Suppressor macrophage (primary cell): ENCODE measurements at regions not wholly inside any gene's neighbourhood (a gene's known extent, or its start where the extent isn't known, plus 50 kb on each side); places are given as distances from the start of the nearest gene placed in this dataset.

Experiments
- DNase-seq, 4 experiments: peaks; one replicate each; pipeline ENCODE4 v3.0.0-alpha.2; 2020 to 2022

DNA sequence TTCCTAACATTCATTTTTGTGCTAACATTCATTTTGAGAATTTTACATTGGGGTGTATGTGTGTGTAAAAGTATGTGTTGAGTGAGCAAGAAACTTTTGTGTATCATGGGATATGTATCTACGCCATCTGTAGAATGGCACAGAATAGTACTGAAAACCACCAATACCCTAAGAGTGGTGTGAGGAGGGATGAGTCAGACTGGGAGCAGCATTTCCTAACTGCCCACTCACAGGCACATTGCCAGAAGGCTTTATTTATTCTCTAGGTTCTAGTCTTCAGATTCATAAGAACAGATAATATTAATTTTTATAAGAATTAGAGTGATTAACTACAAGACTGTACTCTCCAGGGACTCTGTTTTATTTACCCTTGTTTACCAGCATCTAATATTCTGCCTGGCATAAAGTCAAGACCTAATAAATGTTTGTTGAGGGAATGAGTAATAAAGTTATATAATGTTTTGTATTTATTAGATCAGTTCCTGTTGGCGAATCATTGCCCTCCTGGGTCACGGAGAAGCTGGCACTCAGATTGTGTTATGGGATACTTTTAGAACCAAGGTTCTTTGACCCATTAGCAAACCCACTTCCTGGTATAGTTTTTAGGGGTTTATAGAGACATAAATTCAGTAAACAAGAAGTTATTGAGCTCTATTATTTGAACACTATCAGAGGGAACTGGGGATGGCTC is 159.1 kb upstream of the PPP2R2B start:
- peak; percentile 5 to 26 (median 13) for DNase-seq

DNA sequence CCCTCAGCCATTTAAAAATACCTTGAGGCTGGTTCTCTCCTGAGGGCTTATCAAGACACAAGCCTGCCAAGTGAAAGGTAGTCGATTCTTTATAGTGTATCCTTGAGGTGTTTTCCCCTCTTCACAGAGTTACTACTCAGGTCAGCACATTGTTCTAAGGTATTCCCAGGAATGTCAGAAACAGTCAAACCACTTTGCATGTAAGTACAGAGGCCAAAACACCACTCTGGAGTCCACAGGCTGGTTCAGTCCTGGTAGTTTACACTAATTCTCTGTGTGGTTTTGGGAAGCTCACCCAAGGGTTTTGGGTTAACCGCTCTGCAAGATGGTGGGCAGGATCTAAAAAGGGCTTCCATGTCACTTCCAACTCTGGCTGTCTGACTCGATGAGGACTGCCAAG is 162.3 kb upstream of the PPP2R2B start:
- DNase-seq = no peak

DNA sequence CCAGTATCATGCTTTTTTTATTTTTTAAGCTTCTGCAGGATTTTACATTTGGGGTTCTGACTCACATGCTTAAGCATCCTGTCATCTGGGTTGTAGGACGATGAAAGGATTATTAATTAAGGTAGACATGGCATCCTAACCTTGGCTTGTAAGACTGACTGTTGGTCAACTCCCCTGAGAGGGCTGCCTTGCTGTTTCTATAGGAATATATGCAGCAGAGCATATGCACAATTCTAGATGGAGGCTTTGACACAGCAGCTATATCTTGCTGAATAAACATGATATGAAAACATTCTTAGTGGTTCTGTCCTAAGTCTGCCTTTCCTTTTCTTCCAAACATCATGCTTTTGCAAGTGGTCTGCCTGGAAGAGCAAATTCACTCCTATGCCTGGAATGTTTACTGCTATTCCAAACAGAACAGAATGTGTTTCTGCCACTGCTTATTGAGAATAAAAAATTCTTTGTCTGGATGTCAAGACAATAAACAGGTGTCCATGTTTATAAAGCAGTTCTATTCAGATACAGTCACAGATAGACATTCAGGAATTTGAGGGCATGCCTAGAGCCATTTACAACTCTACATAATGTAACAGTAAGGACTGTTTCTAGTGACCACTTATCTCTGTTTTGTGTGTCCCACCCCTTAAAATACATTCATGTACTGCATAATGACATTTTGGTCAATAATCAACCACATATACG is 166.2 kb upstream of the PPP2R2B start:
- DNase-seq = no peak

- DNase-seq = no peak
These were observed 166.7 kb upstream of the PPP2R2B start for GRCh38 chr5:147045290-147045689.

- no peak for DNase-seq
These were observed 167.7 kb upstream of the PPP2R2B start for GRCh38 chr5:147046281-147046680.

DNA sequence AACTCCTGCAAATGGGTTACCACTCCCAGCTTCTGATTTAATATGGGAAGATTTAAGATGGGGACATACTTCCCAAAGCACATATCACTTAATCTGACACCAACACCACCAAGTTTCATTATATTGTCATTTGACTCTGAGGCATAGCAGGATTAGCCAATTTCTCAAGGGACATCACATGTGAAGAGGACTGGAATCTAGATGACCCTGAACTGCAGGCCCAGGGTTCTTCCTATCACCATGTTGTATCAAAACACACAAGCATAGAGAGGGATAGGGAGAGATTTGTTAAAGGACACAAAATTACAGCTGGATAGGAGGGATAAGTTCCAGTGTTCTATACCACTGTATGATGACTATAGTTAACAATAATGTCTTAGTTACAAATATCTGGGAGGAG is 168.3 kb upstream of the PPP2R2B start:
- no peak for DNase-seq

DNA sequence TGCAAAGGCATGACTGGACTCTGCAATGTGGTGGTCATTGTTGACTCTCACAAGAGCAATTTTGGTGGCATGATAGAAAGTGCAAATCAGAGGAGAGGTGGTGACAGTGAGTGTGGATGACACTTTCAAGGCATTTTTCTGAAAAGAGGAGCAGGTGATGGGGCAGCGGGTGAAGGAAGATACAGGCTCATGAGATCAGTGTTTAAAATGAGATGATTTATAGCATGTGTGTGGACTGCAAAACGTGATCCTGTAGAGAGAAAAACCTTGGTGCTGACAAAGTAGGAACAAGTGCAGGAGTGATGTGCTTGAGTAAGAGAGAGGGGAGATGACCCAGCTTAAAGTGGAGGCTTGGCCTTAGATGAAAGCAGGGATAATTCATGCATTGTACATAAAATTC is 171.2 kb upstream of the PPP2R2B start:
- DNase-seq = no peak

DNA sequence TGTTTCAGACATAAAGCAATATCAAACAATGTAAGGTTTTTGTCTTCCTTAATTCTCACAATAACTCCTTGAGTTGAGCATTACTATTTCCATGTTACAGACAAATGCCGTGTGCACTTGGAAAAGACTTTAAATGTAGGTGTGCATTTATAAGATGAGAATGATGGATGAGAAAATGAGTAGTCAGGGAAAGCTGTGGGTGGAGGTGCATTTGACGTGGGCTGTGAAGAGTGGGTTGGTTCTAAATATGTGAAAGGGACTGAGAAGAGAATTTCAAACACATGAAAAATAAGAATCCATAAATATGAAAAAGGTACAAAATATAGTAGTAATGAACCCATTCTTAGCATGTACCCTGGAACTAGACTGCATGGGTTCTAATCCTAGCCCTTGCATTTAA is 171.6 kb upstream of the PPP2R2B start:
- DNase-seq = no peak

GRCh38 chr5:147051193-147051592 is 172.6 kb upstream of the PPP2R2B start:
- no peak for DNase-seq

- no peak for DNase-seq
These were observed 174.0 kb upstream of the PPP2R2B start for GRCh38 chr5:147052519-147052918.

DNA sequence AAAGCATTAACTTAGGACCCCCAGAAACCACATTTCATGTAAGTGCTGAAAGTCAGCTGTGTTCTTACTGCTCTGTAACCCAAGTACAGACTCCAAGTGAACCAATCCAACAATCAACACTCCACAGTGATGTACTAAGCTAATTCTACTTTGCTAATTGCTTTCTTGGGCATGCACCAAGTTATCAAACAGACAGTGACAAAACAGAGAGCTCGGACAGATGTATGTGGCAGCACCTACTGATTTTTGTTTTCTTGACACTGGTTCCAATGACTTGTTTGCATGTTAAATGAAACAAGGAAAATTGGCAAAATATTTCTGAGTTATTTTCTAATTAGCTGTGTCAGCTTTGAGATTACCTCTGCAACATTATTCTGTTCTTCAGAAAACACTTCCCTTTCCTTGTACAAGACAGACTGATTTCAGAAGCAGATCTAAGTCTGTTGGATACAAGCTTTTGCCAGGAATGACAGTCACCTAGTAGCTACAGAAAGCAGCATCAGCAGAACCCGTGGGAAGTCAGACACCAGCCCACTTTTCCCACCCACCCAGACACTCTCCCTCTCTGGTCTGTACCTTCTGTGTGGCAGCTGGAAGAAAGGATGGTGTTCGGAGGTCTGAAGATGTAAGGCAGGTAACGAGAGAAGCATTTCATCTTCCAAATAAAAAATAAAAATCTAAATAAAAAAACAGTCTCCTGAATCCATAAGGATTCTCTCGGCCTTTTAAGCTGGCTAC is 176.7 kb upstream of the PPP2R2B start:
- no peak for DNase-seq

- no peak for DNase-seq
These were observed 177.5 kb upstream of the PPP2R2B start for GRCh38 chr5:147055850-147056566.

DNA sequence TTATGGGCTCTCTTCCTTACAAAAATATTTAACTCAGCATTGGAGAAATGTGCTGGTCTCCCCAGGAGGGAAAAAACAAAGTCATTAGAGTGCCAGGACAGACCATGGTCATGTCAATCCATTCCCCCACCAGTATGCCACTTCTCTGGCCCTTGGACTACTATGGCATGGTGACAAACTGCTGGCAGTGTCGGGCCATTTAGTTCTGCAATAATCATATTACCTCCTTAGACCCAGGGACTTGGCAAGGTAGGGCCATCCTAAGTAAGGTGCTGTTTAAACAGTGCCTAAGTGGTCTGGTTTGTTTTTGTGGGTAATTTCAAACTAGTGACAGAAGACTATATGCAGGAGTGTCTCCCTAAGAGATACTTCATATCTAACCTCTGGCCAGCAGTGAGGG is 177.8 kb upstream of the STK32A start:
- DNase-seq = no peak

- no peak for DNase-seq
These were observed 173.4 kb upstream of the STK32A start for GRCh38 chr5:147061431-147061830.

- DNase-seq = no peak
These were observed 172.4 kb upstream of the STK32A start for GRCh38 chr5:147062427-147062826.

GRCh38 chr5:147063943-147064342 is 170.9 kb upstream of the STK32A start:
- no peak for DNase-seq

DNA sequence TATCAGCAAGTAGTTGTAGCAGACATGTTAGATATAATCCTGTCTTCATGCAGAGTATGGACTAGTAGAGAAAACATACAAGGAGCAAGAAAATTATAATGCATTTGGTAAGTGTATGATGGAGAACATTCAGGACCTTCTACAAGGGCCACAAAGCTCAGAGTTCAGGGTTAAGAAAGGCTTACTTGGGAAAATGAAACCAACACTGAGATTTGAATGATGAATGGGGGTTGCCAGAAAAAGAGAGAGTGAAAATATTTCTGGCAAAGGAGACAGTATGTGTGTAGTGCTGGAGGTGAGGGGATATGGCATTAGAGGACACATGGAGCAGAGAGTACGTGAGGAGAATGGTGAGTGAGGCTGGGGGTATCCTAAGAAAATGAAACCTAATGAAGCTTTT is 169.8 kb upstream of the STK32A start:
- DNase-seq = no peak

DNA sequence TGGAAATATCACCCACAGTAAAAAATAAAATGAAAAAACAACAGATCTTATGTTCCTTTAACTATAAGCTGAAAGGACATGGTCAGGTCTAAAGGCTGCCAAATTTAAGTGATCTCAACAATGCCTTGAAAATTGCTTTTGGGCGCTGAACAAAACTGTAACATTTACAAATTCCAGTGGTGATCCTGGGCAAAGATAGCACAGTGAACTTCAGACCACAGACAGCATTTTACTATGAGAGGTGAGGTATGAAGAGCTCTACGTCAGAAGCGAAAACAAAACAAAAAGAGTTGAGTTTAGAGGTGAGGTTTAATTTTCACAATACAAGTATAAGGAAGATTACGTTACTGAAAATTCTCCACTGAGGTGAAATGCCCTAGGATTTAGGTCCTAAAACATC is 165.8 kb upstream of the STK32A start:
- no peak for DNase-seq

DNA sequence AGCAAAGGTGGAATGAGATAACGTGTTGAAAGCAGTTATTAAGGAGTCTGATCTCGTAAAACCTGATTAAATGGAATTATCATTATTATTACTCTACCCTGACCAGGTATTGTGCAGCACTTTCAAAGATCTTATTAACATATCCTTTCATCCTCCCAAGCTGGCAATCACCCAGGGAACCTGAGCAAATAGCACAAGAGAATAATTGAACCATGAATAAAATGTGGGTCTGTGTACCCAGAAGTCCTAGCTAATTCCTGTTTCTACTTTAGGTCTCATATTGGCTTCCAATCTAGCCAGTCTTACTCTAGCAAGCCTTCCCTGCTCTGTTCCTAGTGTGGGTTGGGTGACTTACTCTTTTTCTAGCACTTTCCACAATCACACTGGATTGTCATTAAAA is 162.2 kb upstream of the STK32A start:
- no peak for DNase-seq

- DNase-seq = no peak
These were observed 161.7 kb upstream of the STK32A start for GRCh38 chr5:147073098-147073497.

- DNase-seq = no peak
These were observed 159.6 kb upstream of the STK32A start for GRCh38 chr5:147075187-147075586.

DNA sequence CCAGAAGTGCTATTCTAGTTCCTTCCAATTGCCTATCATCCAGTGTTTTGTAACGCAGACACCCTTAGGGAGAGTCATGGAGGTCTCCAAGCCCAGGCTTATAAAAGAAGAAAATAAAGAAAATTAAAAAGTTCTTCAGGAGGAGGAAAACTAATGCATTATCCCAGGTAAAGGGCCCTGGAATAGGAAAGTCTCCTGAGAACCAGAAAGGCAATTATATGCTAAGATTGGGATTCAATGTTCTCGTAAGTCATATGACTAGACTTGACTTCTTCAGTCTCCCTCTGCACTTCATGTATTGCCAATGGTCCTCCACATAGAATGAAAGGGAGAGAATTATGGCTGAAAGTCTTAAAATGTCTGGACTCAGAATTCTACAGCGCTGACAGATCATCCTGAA is 154.4 kb upstream of the STK32A start:
- no peak for DNase-seq

- DNase-seq = no peak
These were observed 153.5 kb upstream of the STK32A start for GRCh38 chr5:147081311-147081764.
